ENCODE measurements at regions not wholly inside any gene's neighbourhood (a gene's known extent, or its start where the extent isn't known, plus 50 kb on each side); places are given as distances from the start of the nearest gene placed in this dataset.

GRCh38 chr1:184907500-184907899, 66.8 kb downstream of the NIBAN1 start:
- Histone ChIP-seq H3K27ac (peak overlapping the region in 1 of 4 donors; percentile 38), H3K27me3 (no peaks in the 10 kb centered on the region), H3K4me3 (no peak overlapping the region), H3K36me3 (no peaks in the 10 kb centered on the region), H3K9me3 (no peaks in the 10 kb centered on the region), H3K4me1 (peaks cover 0 to 100% (median 81%) of the 10 kb centered on the region in 4 donors)
- DNase-seq, result no peak
- intact Hi-C loops (cut with DNase I), result no loop called here
- WGBS, 2 donors, result 72 to 93% methylated on average over 2 of the region's 2 CpGs
- TF ChIP-seq EP300 (IDR thresholded peaks at IDR 0.05) (no peak), POLR2A (IDR thresholded peaks at IDR 0.05) (no peak), CTCF (IDR thresholded peaks at IDR 0.05) (no peak), POLR2AphosphoS5 (IDR thresholded peaks at IDR 0.05) (no peak)

DNA sequence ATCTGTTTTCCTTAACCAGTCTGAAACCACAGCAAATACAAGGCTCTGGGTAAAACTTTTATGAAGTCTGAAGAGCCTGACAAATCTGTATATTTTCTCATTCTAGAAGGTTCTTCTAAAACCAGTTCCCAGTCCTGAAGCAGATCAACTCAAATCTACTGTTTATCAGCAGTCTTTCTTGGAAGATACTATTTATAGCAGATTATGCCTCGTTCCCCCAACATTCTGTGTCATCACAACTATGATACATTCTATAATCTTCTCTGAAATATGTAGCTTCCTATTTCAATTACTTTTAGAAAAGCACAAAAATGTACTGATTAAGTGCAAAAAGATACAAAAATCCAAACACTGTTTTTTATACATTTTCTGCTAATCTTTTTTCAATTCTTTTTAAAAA, 67.5 kb downstream of the NIBAN1 start:
- Histone ChIP-seq H3K9me3 (no peaks in the 10 kb centered on the region), H3K36me3 (no peaks in the 10 kb centered on the region), H3K4me3 (no peak overlapping the region), H3K27ac (no peak overlapping the region), H3K4me1 (peaks cover 0 to 100% (median 82%) of the 10 kb centered on the region in 4 donors), H3K27me3 (no peaks in the 10 kb centered on the region)
- 42 to 69% methylated on average over 1 of the region's 1 CpG for WGBS, 2 donors
- no peak for DNase-seq
- TF ChIP-seq POLR2AphosphoS5 (IDR thresholded peaks at IDR 0.05), result no peak
- no peak for TF ChIP-seq EP300 (IDR thresholded peaks at IDR 0.05)
- no peak for TF ChIP-seq POLR2A (IDR thresholded peaks at IDR 0.05)
- TF ChIP-seq CTCF (IDR thresholded peaks at IDR 0.05), result no peak
- intact Hi-C loops (cut with DNase I), result no loop called here

- Histone ChIP-seq H3K4me1 (peaks cover 0 to 100% (median 82%) of the 10 kb centered on the region in 4 donors), H3K9me3 (no peaks in the 10 kb centered on the region), H3K36me3 (no peaks in the 10 kb centered on the region), H3K27ac (peak overlapping the region in 2 of 4 donors; percentile 9 to 10), H3K4me3 (no peak overlapping the region), H3K27me3 (no peaks in the 10 kb centered on the region)
- 18 to 64% methylated on average over 3 of the region's 3 CpGs for WGBS, 2 donors
- intact Hi-C loops (cut with DNase I), result no loop called here
- TF ChIP-seq CTCF (IDR thresholded peaks at IDR 0.05) (no peak), POLR2AphosphoS5 (IDR thresholded peaks at IDR 0.05) (no peak), POLR2A (IDR thresholded peaks at IDR 0.05) (no peak), EP300 (IDR thresholded peaks at IDR 0.05) (no peak)
- DNase-seq, result no peak
Observed at GRCh38 chr1:184905601-184906322, 68.5 kb downstream of the NIBAN1 start.

- H3K4me1 ChIP-seq, result peaks cover 0 to 85% (median 68%) of the 10 kb centered on the region in 4 donors
- DNase-seq, result no peak
- peak overlapping the region; percentile 23 to 79 (median 62) for H3K27ac ChIP-seq
- no peaks in the 10 kb centered on the region for H3K9me3 ChIP-seq
- H3K36me3 ChIP-seq, result peaks cover 0 to 12% (median 3%) of the 10 kb centered on the region in 4 donors
- intact Hi-C loops (cut with DNase I), result no loop called here
- TF ChIP-seq CTCF (IDR thresholded peaks at IDR 0.05) (no peak), POLR2AphosphoS5 (IDR thresholded peaks at IDR 0.05) (no peak), EP300 (IDR thresholded peaks at IDR 0.05) (no peak), POLR2A (IDR thresholded peaks at IDR 0.05) (no peak)
- H3K4me3 ChIP-seq, result no peak overlapping the region
- H3K27me3 ChIP-seq, result no peaks in the 10 kb centered on the region
- 72 to 89% methylated on average over 2 of the region's 2 CpGs for WGBS, 2 donors
Observed at GRCh38 chr1:184903111-184903692, 71.1 kb downstream of the NIBAN1 start.

Measured in sigmoid colon (tissue), 6 donors.